Epithelial cell of esophagus (primary cell): ENCODE measurements at regions not wholly inside any gene's neighbourhood (a gene's known extent, or its start where the extent isn't known, plus 50 kb on each side); places are given as distances from the start of the nearest gene placed in this dataset.

Experiments
- DNase-seq: peaks from one replicate; pipeline ENCODE4 v3.0.0; 2010; ENCODE audit warnings: low read depth
- H3K4me3 ChIP-seq: 2 replicates; pipeline ENCODE4 v1.5.1; 2011; ENCODE audit warnings: mild to moderate bottlenecking, low read length, control low read depth
- TF ChIP-seq, protein P1 (sequence below): IDR thresholded peaks from 2 replicates; pipeline ENCODE4 v1.5.1; 2011; ENCODE audit warnings: low read depth, mild to moderate bottlenecking, low read length, control low read depth, inconsistent platforms; ENCODE audit not compliant: insufficient read depth; ENCODE audit errors: missing control alignments

DNA sequence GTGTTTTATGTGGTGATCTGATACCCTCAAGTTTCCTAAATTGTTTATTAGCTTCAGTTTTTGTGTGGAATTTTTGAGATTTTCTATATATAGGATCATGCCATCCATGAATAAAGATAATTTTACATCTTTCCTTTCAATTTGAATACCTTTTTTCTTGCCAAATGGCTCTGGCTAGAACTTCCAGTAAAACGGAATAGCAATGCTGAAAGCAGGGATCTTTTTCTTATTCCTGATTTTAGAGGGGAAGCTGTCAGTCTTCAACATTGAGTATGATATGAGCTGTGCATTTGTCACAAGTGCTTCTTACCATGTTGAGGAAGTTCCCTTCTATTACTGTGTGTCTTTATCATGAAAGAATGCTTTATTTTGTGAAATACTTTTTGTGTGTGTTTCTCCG, 618.8 kb downstream of the FGF9 start:
- TF ChIP-seq, protein P1, sequence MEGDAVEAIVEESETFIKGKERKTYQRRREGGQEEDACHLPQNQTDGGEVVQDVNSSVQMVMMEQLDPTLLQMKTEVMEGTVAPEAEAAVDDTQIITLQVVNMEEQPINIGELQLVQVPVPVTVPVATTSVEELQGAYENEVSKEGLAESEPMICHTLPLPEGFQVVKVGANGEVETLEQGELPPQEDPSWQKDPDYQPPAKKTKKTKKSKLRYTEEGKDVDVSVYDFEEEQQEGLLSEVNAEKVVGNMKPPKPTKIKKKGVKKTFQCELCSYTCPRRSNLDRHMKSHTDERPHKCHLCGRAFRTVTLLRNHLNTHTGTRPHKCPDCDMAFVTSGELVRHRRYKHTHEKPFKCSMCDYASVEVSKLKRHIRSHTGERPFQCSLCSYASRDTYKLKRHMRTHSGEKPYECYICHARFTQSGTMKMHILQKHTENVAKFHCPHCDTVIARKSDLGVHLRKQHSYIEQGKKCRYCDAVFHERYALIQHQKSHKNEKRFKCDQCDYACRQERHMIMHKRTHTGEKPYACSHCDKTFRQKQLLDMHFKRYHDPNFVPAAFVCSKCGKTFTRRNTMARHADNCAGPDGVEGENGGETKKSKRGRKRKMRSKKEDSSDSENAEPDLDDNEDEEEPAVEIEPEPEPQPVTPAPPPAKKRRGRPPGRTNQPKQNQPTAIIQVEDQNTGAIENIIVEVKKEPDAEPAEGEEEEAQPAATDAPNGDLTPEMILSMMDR, result no peak
- no peak for DNase-seq

DNA sequence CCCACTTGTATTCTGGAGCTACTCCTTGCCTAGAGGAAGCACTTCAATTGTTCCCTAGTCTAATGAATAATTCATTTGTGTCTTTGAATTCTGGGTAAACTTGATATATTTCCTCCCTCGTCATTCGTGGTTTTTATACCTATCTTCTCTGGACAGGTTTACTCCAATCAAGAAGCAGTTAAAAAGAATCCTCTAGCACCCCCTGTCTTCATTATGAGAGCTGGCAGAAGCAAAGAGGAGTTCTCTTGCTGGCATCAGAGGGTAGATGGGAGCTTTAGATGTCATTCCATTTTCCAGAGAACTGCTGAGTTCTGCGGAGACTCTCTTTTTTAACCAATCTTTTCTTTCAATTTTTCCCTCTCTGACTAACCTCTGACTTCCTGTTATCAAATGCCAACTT, 627.7 kb downstream of the FGF9 start:
- no peak overlapping the region for H3K4me3 ChIP-seq
- TF ChIP-seq, protein P1, result no peak
- no peak for DNase-seq

More for the DNA sequence above, 618.8 kb downstream of the FGF9 start:
- no peak overlapping the region for H3K4me3 ChIP-seq

DNA sequence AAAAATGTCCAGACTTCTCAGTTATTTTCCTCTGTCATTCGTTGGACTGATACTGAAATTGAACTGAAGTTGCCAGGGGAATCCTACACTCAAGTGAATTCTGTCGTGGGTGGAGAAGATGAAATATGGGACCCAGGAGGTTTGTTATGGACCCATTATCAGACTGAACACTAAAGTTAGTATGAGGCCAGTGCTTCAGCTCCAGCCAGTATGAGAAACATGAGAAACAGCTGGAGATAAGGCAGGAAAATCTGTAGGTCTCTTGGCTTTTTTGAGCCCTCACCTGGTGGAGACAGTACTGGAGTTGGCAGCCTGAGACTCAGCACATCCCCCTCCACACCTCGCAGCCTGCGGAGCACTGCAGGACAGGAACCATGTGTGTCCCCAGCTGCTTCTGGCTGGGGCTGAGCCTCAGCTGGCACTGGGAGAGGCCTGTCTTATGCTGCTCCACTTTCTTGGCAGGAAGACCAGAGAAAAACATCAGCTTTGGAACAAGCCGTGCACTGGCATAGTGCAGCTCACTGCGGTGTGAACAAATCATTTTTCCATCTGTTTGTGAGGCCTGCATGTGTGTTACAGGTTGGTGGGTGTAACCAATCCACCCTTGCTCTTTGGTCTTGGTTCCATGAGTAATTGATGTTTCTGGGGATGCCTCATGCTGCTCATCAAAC, 641.0 kb downstream of the FGF9 start:
- TF ChIP-seq, protein P1, result no peak
- no peak for DNase-seq
- H3K4me3 ChIP-seq, result no peak overlapping the region

DNA sequence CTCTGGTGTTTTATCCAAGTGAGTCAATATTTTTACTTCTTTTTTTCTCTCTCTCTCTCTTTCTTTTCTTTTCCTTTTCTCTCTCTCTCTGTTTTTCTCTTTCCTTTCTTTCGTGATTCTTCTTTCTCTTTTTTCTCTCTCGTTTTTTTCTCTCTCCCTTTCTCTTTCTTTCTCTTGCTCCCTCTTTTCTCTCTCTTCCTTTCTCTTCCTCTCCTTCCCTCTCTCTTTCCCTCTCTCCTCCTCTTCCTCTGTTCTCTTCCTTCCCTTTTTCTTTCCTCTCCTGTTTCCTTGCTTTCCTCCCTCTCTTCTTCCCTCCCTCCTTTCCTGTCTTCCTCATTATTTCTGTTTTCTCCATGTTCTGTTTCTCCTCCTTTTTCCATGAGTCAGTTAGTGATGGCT, 641.5 kb downstream of the FGF9 start:
- DNase-seq, result no peak
- TF ChIP-seq, protein P1, result no peak
- no peak overlapping the region for H3K4me3 ChIP-seq

DNA sequence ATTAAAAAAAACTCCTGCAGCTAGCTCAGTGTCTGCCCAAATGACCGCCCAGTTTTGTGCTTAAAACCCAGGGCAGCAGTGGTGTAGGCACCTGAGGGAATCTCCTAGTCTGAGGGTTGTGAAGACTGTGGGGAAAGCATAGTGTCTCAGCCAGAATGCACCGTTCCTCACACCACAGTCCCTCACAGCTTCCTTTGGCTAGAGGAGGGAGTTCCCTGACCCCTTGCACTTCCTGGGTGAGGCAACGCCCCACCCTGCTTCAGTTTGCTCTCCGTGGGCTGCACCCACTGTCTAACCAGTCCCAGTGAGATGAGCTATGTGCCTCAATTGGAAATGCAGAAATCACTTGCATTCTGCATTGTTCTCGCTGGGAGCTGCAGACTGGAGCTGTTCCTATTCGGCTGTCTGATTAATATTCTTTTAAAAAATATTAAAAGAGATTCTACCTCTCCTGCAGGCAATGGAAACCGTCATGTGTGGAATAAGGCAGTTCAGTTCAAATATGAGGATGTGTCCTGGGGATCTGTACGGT, 645.7 kb downstream of the FGF9 start:
- H3K4me3 ChIP-seq, result no peak overlapping the region
- DNase-seq, result no peak
- TF ChIP-seq, protein P1, result no peak

DNA sequence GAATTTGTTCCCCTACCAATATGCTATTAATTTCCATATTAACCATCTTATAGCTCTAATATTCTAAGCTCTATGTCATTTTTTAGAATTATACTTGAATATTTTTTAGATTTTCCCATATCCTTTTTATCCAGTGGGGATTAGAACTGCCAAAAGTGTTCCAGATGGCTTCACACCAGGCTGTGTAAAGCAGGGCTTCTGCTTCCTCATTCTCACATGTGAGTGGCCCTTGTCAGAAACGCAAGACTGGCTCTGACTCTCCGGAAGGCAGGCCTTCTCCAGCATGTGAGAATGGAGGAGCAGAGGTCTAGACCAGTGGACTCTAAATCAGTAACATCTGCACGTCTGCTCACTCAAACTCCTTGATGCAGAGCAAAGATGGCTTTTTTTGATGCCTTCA, 650.1 kb downstream of the FGF9 start:
- DNase-seq, result no peak
- TF ChIP-seq, protein P1, result no peak
- H3K4me3 ChIP-seq, result no peak overlapping the region

DNA sequence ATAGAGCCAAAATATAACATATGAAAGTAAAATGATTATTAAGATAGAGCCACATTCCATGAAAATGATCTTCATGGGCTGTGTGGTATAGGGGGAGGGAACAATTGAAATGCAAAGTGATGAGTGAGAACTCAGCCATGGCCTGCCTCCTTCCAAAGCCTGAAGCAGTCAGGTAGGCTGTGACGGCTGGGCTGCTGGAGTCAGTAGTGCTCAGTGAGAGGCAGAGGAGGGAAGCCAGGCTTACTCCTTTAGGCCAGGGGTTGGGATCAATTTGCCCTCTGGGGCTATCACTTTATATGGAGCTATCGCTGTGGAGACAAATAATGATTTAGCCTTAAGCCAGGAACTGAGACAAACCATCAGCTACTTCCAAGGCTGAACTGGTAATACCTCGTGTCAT, 654.9 kb downstream of the FGF9 start:
- no peak for DNase-seq
- TF ChIP-seq, protein P1, result no peak
- H3K4me3 ChIP-seq, result no peak overlapping the region
